HG02763 (cell line): ENCODE measurements at regions not wholly inside any gene's neighbourhood (a gene's known extent, or its start where the extent isn't known, plus 50 kb on each side); places are given as distances from the start of the nearest gene placed in this dataset.
"Not testable (repeated sequence)": the region's sequence is repeated elsewhere in the genome, so short reads cannot be mapped to it uniquely, and the experiment has no call there.

Experiments used
- ATAC-seq: cut with Tn5 transposase; IDR thresholded peaks from one replicate; pipeline ENCODE4 v1.9.1; 2021; ENCODE audit warnings: mild to moderate bottlenecking, moderate library complexity; ENCODE audit not compliant: unreplicated experiment

DNA sequence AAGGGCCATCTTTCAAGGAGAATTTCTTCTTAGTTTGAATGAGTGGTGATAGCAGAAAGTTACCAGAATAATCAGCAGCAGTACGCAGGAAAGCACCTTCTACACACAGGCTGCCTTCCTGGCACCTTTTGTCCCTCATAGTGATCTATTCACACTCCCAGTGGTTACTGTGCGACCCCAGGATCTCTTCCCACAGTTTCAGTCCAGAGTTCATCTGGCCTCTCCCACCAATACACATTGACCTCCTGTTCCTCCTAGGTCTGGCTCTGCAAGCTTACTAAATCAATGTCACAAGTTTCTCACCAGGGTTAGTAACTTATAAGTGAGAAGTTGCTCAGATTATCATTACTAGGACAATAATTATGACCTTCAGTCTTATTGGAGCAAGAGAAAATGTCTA, 99.1 kb upstream of the PIK3R1 start:
- ATAC-seq, result no peak

DNA sequence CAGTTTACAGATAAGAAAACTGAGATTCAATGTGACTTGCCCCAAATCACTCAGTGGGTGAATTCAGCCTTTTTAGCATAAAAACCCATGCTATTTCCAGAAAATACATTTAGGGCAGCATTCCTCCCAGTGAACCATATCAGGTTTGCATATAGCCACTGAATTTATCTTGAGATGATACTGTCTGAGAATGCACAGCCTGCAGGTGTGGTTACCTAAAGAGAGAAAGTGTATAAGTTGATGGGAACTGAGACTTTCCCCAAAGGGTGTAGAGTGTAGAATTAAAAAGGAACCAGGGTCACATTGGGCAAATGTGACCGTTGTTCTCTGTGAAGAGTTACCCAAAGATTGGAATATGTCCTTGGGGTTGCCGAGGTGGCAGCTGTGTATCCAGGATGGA, 100.0 kb upstream of the PIK3R1 start:
- no peak for ATAC-seq

GRCh38 chr5:68114378-68115040, 101.0 kb upstream of the PIK3R1 start:
- ATAC-seq, result no peak

- ATAC-seq, result no peak
These were observed 102.9 kb upstream of the PIK3R1 start for GRCh38 chr5:68112658-68113057.

GRCh38 chr5:68110894-68111293, 104.7 kb upstream of the PIK3R1 start:
- no peak for ATAC-seq

DNA sequence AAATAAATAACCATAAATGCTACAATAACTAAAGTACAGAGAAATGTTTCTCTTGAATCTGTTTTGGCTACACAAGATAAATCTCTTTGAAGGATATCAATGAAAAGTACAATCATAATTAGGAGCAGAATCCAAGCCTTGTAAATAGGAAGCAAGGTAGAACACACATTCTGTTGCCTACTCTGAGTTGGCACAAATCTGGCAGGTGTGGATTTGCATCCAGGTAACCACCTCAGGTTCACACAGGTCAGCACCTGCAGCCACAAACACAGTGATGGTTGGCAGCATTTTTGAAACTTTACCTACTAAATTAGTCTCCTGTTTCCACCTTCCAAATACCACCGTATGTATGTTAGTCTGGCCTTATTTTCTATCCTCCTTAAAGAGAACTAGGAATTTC, 105.3 kb upstream of the PIK3R1 start:
- no peak for ATAC-seq

GRCh38 chr5:68104217-68104616, 111.3 kb upstream of the PIK3R1 start:
- not testable (repeated sequence) for ATAC-seq

GRCh38 chr5:68103297-68103696, 112.3 kb upstream of the PIK3R1 start:
- not testable (repeated sequence) for ATAC-seq

- no peak for ATAC-seq
These were observed 116.2 kb upstream of the PIK3R1 start for GRCh38 chr5:68099327-68099726.

DNA sequence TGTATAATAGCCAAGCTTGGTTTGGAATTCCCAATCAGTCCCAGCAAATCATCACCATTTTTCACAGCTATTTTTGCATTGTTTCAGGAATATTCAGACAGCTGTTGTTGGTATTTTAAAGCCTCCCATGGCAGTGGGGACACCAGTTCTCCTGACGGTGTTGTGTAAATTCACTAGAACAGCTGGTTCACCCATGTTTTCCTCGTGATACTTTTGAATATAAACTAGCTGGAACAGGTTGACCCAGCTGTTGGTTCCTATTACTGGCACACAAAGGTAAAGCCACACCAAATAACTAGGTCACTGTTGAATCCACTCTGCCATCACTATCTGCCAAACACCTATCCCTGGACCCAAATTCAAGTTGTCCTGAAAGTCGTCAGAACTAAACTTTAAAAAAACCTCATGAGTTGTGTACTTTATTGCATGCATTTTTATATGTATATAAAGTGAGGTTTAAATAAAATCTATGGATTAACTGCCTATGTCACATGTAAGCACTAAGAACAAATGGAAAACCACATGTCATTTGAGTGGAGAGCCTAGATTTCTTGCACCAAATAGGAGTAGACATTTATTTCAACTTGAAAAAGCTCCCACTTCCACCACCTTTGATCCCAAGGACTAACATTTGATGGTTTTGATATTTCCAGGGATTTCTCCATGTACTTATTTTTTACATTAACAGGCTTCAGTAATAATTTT, 121.9 kb upstream of the PIK3R1 start:
- ATAC-seq, result no peak

DNA sequence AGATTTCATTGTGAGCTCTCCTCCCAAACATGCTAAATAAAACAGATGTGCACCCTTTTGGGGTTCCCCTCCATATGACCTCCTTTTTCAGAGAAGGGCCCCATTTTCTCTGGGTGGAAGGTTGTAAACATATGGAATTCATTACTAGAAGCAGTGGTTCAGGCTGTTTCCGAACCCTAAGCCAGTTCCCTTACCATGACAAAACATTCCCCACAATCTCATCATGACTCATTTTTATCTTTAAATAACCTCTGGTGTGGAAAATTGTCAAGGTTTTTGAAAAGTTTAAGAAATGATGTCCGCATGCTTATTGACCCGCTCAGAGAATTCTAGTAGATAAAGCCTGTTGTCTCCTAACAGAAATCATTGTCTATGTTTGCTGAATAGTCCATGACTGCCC, 127.3 kb upstream of the PIK3R1 start:
- no peak for ATAC-seq

DNA sequence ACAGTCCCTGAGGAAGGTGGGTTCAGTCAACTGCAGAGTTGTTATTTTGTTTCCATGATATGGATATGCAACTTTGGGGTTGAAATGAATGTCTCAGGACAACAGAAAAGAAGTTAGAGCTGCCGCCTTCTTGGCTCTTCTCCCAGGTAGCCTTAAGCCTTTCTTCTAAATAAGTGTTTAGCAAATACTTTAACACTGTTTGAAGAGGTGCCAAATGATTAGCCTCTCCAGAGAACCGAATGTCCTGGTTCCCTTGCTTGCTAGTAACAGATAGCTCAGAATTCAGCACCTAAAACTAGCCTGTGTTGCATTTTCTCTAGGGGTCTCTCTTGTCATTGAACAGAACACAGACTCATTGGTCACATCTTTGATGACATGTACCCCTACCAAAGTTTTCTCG, 127.7 kb upstream of the PIK3R1 start:
- no peak for ATAC-seq

DNA sequence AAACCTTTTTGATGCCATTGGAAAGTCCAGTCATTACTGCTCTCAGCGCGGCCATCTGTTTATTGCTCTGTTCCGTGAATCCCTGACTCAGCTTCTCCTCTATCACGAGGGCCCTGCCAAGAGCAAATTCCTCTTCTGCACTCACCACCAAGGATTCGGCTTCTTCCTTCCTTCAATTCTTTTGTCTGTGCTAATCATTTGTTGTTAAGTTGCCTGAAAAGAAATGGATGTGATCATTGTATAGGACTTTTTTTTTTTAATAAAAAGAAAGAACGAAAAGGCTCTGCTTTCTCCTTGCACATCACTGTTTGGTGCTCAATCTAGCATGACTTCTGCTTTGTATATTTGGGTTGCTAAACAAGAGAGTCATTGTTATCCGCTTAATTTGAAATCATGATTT, 128.7 kb upstream of the PIK3R1 start:
- ATAC-seq, result no peak

DNA sequence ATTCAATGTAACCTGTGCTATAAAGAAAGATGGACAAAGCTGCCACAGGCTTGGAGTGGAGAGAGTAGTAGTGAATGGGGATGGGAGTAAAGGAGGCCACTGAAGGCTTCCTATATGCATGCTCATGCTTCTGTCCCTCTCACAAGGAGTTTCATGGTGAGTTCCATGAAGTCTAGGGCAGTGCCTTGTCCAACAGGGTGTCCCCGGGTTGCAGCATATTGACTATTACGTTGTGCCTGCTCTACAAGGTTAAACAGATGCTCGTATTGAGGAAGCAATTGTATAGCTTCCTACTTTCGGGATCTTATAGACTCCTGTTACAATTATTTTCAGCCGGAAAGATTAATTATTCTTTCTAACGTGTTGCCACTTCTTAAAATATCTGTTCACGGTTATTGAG, 129.1 kb upstream of the PIK3R1 start:
- no peak for ATAC-seq

DNA sequence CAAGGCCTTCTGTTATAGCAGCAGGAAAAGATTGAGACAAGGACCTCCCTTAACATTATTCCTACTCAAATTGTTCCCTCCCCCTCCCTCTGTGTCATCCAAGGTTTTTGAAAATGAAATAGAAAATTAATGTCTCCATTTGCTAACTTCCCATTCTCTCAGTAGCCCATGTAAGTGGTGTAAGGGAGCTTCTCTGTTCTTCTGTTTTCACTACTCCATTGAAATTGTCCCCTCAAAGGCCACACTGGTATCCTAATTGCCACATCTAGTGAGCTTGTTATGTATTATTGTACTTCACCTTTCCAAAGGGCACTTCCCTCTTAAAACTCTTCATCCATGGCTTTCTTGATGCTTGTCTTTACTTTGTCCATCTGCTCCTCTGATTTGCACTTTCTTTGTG, 131.2 kb upstream of the PIK3R1 start:
- no peak for ATAC-seq

DNA sequence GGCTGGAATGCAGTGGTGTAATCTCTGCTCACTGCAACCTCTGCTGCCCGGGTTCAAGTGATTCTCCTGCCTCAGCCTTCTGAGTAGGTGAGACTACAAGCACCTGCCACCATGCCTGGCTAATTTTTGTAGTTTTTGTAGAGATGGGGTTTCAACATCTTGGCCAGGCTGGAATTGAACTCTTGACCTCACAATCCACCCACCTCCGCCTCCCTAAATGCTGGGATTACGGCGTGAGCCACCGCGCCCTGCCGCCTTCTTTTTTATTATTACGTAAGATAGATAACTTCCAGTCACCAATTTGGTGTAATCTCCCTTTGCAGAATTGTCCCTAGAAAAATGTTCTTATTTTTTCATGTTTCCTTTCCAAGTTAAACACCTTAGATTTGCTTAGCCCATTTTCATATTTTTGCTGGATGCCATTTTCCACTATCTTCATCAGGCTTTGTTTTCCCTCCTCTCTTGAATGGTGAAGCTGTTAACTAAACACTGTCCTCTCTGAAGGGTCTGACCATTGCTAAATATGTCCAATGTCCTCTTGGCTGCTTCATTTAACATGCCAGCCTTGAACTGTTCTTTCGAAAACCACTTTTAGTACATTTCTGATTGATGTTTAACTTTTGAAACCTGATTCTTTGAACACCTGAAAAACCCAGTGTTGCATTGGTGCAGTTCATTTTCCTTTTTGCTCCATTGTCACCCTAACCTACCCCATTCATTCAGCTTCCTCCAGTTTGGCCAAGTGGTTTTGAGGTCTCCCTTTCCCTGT, 135.1 kb upstream of the PIK3R1 start:
- ATAC-seq, result no peak

DNA sequence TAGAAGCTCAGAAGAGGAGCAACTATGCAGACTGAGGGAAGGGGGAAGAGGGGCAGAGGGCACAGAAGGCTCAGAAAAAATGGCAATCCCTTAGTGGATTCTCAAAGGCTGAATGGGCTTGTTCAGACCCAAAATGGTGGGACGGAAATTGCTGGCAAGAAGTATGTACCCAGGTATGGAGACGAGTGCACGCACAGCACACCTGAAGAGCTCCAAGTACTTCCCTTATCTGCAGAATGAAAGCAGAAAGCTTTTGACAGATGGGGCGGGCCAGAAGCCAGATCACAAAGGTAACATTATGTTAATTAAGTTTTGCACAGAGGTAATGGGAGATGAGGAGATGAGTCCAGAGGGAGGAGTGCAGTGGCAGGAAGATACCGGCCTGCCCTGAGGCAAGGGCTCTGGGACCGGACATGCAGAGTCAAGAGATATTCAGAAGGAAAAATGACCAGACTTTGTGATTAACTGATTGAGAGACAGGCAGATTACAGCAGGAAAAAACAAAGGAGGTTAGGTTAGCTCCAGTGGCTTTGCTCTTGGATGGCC, 138.1 kb upstream of the PIK3R1 start:
- ATAC-seq, result no peak

DNA sequence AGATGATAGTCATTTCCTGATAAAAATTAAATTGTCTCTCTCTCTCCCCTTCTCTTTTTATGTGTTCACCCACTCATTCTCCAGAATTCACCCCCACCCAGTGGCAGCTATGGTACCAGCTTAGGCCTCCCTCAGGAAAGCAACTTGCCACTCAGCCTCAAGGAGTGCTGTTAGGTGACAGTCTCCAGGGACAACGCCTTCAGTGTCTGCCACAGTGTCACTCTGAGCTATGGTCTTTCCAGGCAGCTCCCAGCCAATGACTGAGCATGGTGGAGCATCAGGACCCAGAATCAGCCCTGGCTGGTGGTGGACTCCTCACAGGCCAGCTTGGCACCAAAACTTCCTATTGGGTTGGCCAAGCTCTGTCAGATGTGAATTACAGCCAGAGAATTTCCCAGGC, 140.9 kb upstream of the PIK3R1 start:
- ATAC-seq, result no peak

GRCh38 chr5:68074048-68074632, 141.4 kb upstream of the PIK3R1 start:
- ATAC-seq, result no peak

GRCh38 chr5:68071736-68072135, 143.8 kb upstream of the PIK3R1 start:
- ATAC-seq, result no peak

- ATAC-seq, result no peak
These were observed 144.3 kb upstream of the PIK3R1 start for GRCh38 chr5:68071282-68071632.
